ENCODE measurements at regions not wholly inside any gene's neighbourhood (a gene's known extent, or its start where the extent isn't known, plus 50 kb on each side); places are given as distances from the start of the nearest gene placed in this dataset.

DNA sequence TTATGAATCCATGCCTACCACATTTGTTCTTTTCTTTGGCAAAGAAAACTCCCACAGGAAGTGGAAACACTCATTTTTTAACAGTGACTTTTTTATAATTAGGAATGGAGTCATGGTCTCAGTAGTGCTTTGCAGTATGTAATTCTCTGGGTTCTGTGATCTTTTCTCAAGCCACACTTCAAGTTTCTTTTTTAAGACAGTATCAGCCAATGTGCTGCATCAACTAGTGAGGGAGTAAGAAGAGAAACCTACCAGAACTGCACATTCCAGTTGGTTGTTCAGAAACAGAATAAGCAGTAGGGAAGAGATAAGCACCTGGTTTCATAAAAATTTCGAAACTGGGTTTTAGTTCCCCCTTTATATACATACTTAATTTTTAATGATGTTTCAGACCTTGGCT, 126.3 kb downstream of the FOXB1 start:
- H3K27ac Mint-ChIP-seq, result peak overlapping the region in 1 of 2 donors; percentile 38
- DNase-seq (ENCODE audit: low spot score) (no peak), ATAC-seq (no peak)
- no peaks in the 10 kb centered on the region for H3K9me3 Mint-ChIP-seq
- H3K4me3 Mint-ChIP-seq, result no peak overlapping the region
- H3K4me1 Mint-ChIP-seq (ENCODE audit: low read depth in 2 of 2), result peaks cover 14 to 20% of the 10 kb centered on the region in 2 donors
- H3K27me3 Mint-ChIP-seq, result peaks cover 23 to 25% of the 10 kb centered on the region in 2 donors
- H3K36me3 Mint-ChIP-seq, result no peaks in the 10 kb centered on the region

- H3K36me3 Mint-ChIP-seq, result no peaks in the 10 kb centered on the region
- ATAC-seq (no peak), DNase-seq (ENCODE audit: low spot score) (no peak)
- peaks cover 23 to 26% of the 10 kb centered on the region in 2 donors for H3K27me3 Mint-ChIP-seq
- no peak overlapping the region for H3K4me3 Mint-ChIP-seq
- peaks cover 12 to 20% of the 10 kb centered on the region in 2 donors for H3K4me1 Mint-ChIP-seq (ENCODE audit: low read depth in 2 of 2)
- H3K27ac Mint-ChIP-seq, result no peak overlapping the region
- no peaks in the 10 kb centered on the region for H3K9me3 Mint-ChIP-seq
Observed at GRCh38 chr15:60130821-60131220, 126.7 kb downstream of the FOXB1 start.

- Mint-ChIP-seq H3K4me3 (no peak overlapping the region), H3K4me1 (ENCODE audit: low read depth in 2 of 2) (no peaks in the 10 kb centered on the region), H3K36me3 (no peaks in the 10 kb centered on the region), H3K27me3 (peaks cover 29 to 31% of the 10 kb centered on the region in 2 donors), H3K27ac (no peak overlapping the region), H3K9me3 (no peaks in the 10 kb centered on the region)
- DNase-seq (ENCODE audit: low spot score), result no peak
- no peak for ATAC-seq
Observed at GRCh38 chr15:60134609-60135008, 130.5 kb downstream of the FOXB1 start.

DNA sequence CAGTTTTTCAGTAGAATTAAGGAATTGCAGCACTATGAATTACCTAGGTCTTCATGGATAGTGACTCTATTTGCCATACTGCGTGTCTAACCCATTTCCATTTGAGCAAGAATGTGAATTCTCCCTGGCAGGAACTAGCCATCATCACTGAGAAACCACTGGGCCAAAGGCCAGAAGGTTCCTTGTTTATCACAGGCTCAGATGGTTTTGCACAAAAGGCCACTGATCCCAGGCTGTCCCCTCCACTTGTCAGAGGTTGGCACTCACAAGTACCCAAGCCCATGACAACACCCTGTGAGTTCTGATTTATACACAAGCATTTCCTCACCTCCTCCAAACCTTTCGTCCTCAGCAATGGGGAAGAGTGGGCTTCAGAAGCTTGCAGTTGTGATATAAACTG, 131.8 kb downstream of the FOXB1 start:
- Mint-ChIP-seq H3K4me1 (ENCODE audit: low read depth in 2 of 2) (no peaks in the 10 kb centered on the region), H3K36me3 (no peaks in the 10 kb centered on the region), H3K4me3 (no peak overlapping the region), H3K27ac (no peak overlapping the region), H3K9me3 (no peaks in the 10 kb centered on the region), H3K27me3 (peaks cover 38 to 43% of the 10 kb centered on the region in 2 donors)
- DNase-seq (ENCODE audit: low spot score) (no peak), ATAC-seq (no peak)

GRCh38 chr15:60137711-60138396, 133.7 kb downstream of the FOXB1 start:
- Mint-ChIP-seq H3K27me3 (peaks cover 35 to 43% of the 10 kb centered on the region in 2 donors), H3K36me3 (no peaks in the 10 kb centered on the region), H3K4me3 (no peak overlapping the region), H3K4me1 (ENCODE audit: low read depth in 2 of 2) (no peaks in the 10 kb centered on the region), H3K27ac (no peak overlapping the region), H3K9me3 (no peaks in the 10 kb centered on the region)
- ATAC-seq (no peak), DNase-seq (ENCODE audit: low spot score) (no peak)

DNA sequence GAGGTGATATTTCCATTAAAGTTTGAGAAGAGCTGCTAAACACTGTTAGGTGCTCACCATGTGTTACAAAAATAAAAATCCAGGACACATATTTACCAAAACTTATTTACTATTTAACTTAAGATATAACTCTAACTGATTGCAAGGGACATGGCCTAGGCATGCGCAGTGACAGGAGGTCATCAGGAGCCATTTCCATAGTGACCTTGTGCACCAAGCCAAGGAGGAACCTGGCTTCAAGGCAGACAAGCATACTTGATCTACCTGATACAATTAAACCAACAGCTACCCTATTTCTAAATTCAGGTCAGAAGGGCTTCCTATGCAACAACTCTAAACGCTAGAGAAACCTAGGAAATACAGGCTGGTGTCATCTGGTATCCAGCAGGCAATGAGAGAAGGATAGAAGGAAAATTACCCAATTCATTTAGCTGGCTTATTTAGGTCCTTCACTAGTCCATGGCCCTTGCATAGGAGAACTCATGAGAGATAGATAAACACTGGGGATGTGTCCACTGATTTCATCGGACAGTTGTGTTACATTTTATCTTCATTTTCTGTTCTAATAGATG, 134.4 kb downstream of the FOXB1 start:
- Mint-ChIP-seq H3K4me3 (no peak overlapping the region), H3K4me1 (ENCODE audit: low read depth in 2 of 2) (no peaks in the 10 kb centered on the region)

GRCh38 chr15:60152386-60152785, 148.3 kb downstream of the FOXB1 start:
- H3K4me1 Mint-ChIP-seq (ENCODE audit: low read depth in 2 of 2), result peaks cover 0 to 13% of the 10 kb centered on the region in 2 donors
- H3K9me3 Mint-ChIP-seq, result no peaks in the 10 kb centered on the region
- no peak for ATAC-seq
- H3K27me3 Mint-ChIP-seq, result peaks cover 29 to 41% of the 10 kb centered on the region in 2 donors
- no peak for DNase-seq (ENCODE audit: low spot score)
- H3K36me3 Mint-ChIP-seq, result no peaks in the 10 kb centered on the region
- H3K27ac Mint-ChIP-seq, result no peak overlapping the region
- no peak overlapping the region for H3K4me3 Mint-ChIP-seq

More for the DNA sequence above, 134.4 kb downstream of the FOXB1 start:
- H3K27ac Mint-ChIP-seq, result no peak overlapping the region
- ATAC-seq (no peak), DNase-seq (ENCODE audit: low spot score) (no peak)
- no peaks in the 10 kb centered on the region for H3K36me3 Mint-ChIP-seq
- peaks cover 37 to 41% of the 10 kb centered on the region in 2 donors for H3K27me3 Mint-ChIP-seq
- H3K9me3 Mint-ChIP-seq, result no peaks in the 10 kb centered on the region

DNA sequence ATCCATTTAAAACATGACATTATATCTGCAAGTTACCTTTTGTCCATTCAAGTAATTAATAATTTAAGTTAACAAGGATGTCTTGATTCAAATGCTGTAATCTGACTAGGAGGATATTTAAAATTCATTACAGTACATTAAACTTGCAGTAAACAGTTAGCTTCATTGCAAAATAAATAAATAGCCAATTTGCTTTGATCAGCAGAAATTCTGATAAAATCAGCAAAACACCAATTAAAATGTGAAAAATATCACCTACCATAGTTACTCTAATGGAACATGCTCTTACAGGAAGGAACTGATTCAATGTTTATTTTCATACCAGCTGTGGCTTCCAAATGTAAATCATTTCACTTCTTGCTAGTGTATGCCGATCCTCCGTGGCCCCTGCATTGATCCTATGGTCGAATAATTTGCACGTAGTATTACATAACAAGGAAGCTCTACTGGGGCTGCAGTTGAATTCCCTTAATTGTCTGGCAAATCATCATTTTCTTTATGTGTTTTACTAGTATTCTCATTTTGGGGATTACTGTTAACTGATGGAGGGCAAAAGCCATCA, 150.7 kb downstream of the FOXB1 start:
- H3K4me3 Mint-ChIP-seq, result peak overlapping the region; percentile 75
- ATAC-seq, result no peak

GRCh38 chr15:60155661-60156060, 151.6 kb downstream of the FOXB1 start:
- ATAC-seq, result peak in 1 of 2 donors; percentile 71
- no peak for DNase-seq (ENCODE audit: low spot score)
- H3K4me1 Mint-ChIP-seq (ENCODE audit: low read depth in 2 of 2), result peaks cover 0 to 13% of the 10 kb centered on the region in 2 donors
- peaks cover 29 to 30% of the 10 kb centered on the region in 2 donors for H3K27me3 Mint-ChIP-seq
- no peaks in the 10 kb centered on the region for H3K9me3 Mint-ChIP-seq
- peak overlapping the region in 1 of 2 donors; percentile 47 for H3K27ac Mint-ChIP-seq
- H3K36me3 Mint-ChIP-seq, result no peaks in the 10 kb centered on the region
- H3K4me3 Mint-ChIP-seq, result peak overlapping the region; percentile 75

More for the DNA sequence above, 150.7 kb downstream of the FOXB1 start:
- H3K9me3 Mint-ChIP-seq, result no peaks in the 10 kb centered on the region
- peaks cover 0 to 13% of the 10 kb centered on the region in 2 donors for H3K4me1 Mint-ChIP-seq (ENCODE audit: low read depth in 2 of 2)
- no peak for DNase-seq (ENCODE audit: low spot score)
- H3K36me3 Mint-ChIP-seq, result no peaks in the 10 kb centered on the region
- peaks cover 31 to 34% of the 10 kb centered on the region in 2 donors for H3K27me3 Mint-ChIP-seq
- peak overlapping the region in 1 of 2 donors; percentile 47 for H3K27ac Mint-ChIP-seq

DNA sequence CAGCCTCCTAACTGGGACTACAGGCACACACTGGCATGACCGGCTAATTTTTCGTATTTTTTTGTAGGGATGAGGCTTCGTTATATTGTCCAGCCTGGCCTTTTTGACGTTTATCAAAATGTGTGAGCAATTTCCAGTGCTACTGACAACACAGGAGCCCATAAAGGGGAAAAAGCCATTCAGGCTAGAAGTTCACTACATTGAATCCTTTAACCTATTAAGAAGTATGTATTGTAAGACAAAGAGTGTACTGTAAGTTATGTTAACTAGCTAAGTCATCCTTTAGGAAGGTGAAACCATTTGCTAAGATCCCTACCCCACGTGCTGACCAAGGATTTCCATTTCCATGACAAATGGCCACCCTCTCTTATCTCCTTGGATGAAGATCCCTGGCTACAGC, 156.8 kb downstream of the FOXB1 start:
- Mint-ChIP-seq H3K4me3 (no peak overlapping the region), H3K9me3 (no peaks in the 10 kb centered on the region), H3K27ac (no peak overlapping the region), H3K36me3 (no peaks in the 10 kb centered on the region), H3K27me3 (peaks cover 35% of the 10 kb centered on the region in 2 donors), H3K4me1 (ENCODE audit: low read depth in 2 of 2) (peaks cover 0 to 3% of the 10 kb centered on the region in 2 donors)
- no peak for DNase-seq (ENCODE audit: low spot score)
- ATAC-seq, result no peak

GRCh38 chr15:60161704-60162103, 157.6 kb downstream of the FOXB1 start:
- DNase-seq (ENCODE audit: low spot score), result no peak
- peaks cover 34 to 35% of the 10 kb centered on the region in 2 donors for H3K27me3 Mint-ChIP-seq
- ATAC-seq, result no peak
- no peaks in the 10 kb centered on the region for H3K9me3 Mint-ChIP-seq
- no peaks in the 10 kb centered on the region for H3K4me1 Mint-ChIP-seq (ENCODE audit: low read depth in 2 of 2)
- no peak overlapping the region for H3K4me3 Mint-ChIP-seq
- no peaks in the 10 kb centered on the region for H3K36me3 Mint-ChIP-seq
- no peak overlapping the region for H3K27ac Mint-ChIP-seq

- Mint-ChIP-seq H3K4me1 (ENCODE audit: low read depth in 2 of 2) (no peaks in the 10 kb centered on the region), H3K27ac (no peak overlapping the region), H3K4me3 (no peak overlapping the region), H3K9me3 (no peaks in the 10 kb centered on the region), H3K36me3 (no peaks in the 10 kb centered on the region), H3K27me3 (peaks cover 34 to 35% of the 10 kb centered on the region in 2 donors)
- ATAC-seq, result no peak
- no peak for DNase-seq (ENCODE audit: low spot score)
Observed at GRCh38 chr15:60162251-60162967, 158.3 kb downstream of the FOXB1 start.

GRCh38 chr15:60162968-60163355, 158.9 kb downstream of the FOXB1 start:
- ATAC-seq, result no peak
- Mint-ChIP-seq H3K4me1 (ENCODE audit: low read depth in 2 of 2) (no peaks in the 10 kb centered on the region), H3K27ac (no peak overlapping the region), H3K36me3 (no peaks in the 10 kb centered on the region), H3K9me3 (no peaks in the 10 kb centered on the region), H3K4me3 (no peak overlapping the region), H3K27me3 (peaks cover 34 to 35% of the 10 kb centered on the region in 2 donors)
- DNase-seq (ENCODE audit: low spot score), result no peak

DNA sequence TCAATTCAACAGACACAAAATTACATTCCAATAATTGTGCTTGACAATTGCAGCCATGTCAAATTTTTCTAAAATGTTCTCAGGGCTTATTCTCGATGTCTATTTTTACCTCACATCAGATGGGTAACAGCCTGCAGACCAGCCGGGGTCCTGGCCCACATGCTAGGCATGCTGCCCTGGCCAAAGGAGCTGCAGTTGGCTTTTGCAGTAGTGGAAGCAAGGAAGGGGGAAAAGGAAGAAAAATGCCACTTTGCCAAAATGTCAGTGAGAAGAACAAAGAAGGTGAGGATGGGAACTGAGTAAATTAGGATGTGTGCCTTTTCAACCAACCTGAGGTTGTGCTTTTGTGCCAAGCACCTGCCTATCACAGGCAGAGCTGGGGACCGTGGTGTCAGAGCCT, 161.0 kb downstream of the FOXB1 start:
- H3K9me3 Mint-ChIP-seq, result no peaks in the 10 kb centered on the region
- H3K4me3 Mint-ChIP-seq, result no peak overlapping the region
- ATAC-seq (no peak), DNase-seq (ENCODE audit: low spot score) (no peak)
- peaks cover 20 to 23% of the 10 kb centered on the region in 2 donors for H3K27me3 Mint-ChIP-seq
- no peak overlapping the region for H3K27ac Mint-ChIP-seq
- H3K4me1 Mint-ChIP-seq (ENCODE audit: low read depth in 2 of 2), result no peaks in the 10 kb centered on the region
- H3K36me3 Mint-ChIP-seq, result no peaks in the 10 kb centered on the region
